Body of pancreas (tissue), 4 donors: ENCODE measurements at regions not wholly inside any gene's neighbourhood (a gene's known extent, or its start where the extent isn't known, plus 50 kb on each side); places are given as distances from the start of the nearest gene placed in this dataset.

Experiments used
- POLR2A ChIP-seq, 3 donors: fragments of 450-650 bp; IDR thresholded peaks; one replicate each; pipeline ENCODE4 v1.6.1; 2016; ENCODE audit warnings: antibody characterized with exemption in 3 of 3, mild to moderate bottlenecking in 2 of 3
- TF ChIP-seq, protein P1 (sequence below), 7 experiments: fragments of 450-650 bp in 4 of 7; fragments of 200-600 bp in 3 of 7; sonication (generic) in 3 of 7; IDR thresholded peaks; one replicate each; pipeline ENCODE4 v1.5.1; 2016 to 2019; ENCODE audit warnings: antibody characterized with exemption in 7 of 7

- TF ChIP-seq, protein P1, sequence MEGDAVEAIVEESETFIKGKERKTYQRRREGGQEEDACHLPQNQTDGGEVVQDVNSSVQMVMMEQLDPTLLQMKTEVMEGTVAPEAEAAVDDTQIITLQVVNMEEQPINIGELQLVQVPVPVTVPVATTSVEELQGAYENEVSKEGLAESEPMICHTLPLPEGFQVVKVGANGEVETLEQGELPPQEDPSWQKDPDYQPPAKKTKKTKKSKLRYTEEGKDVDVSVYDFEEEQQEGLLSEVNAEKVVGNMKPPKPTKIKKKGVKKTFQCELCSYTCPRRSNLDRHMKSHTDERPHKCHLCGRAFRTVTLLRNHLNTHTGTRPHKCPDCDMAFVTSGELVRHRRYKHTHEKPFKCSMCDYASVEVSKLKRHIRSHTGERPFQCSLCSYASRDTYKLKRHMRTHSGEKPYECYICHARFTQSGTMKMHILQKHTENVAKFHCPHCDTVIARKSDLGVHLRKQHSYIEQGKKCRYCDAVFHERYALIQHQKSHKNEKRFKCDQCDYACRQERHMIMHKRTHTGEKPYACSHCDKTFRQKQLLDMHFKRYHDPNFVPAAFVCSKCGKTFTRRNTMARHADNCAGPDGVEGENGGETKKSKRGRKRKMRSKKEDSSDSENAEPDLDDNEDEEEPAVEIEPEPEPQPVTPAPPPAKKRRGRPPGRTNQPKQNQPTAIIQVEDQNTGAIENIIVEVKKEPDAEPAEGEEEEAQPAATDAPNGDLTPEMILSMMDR (IDR thresholded peaks at IDR 0.05): no peak
- TF ChIP-seq POLR2A (IDR thresholded peaks at IDR 0.05): no peak
These were observed 499.5 kb downstream of the ENC1 start for GRCh38 chr5:74141053-74141452.
